ENCODE measurements at regions not wholly inside any gene's neighbourhood (a gene's known extent, or its start where the extent isn't known, plus 50 kb on each side); places are given as distances from the start of the nearest gene placed in this dataset.

GRCh38 chr7:81170291-81170690, 251.4 kb upstream of the SEMA3C start:
- TF ChIP-seq GTF2I (CRISPR knock-in tag; conservative IDR thresholded peaks at IDR 0.05) (no peak), USF2 (CRISPR knock-in tag; IDR thresholded peaks at IDR 0.05) (no peak), CTCF (IDR thresholded peaks at IDR 0.05) (no peak), PREB (CRISPR knock-in tag; IDR thresholded peaks at IDR 0.05; ENCODE audit: borderline replicate concordance) (no peak), SMAD3 (CRISPR knock-in tag; IDR thresholded peaks at IDR 0.05; ENCODE audit: borderline replicate concordance) (no peak), FOXP1 (CRISPR knock-in tag; IDR thresholded peaks at IDR 0.05; ENCODE audit: borderline replicate concordance) (no peak), RELA (CRISPR knock-in tag; IDR thresholded peaks at IDR 0.05; ENCODE audit: borderline replicate concordance) (no peak), SP1 (CRISPR knock-in tag; conservative IDR thresholded peaks at IDR 0.05) (no peak), ZSCAN18 (CRISPR knock-in tag; IDR thresholded peaks at IDR 0.05) (no peak)
- TF ChIP-seq, protein P1, sequence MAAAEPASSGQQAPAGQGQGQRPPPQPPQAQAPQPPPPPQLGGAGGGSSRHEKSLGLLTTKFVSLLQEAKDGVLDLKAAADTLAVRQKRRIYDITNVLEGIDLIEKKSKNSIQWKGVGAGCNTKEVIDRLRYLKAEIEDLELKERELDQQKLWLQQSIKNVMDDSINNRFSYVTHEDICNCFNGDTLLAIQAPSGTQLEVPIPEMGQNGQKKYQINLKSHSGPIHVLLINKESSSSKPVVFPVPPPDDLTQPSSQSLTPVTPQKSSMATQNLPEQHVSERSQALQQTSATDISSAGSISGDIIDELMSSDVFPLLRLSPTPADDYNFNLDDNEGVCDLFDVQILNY (CRISPR knock-in tag; IDR thresholded peaks at IDR 0.05), result no peak
- TF ChIP-seq, protein P2, sequence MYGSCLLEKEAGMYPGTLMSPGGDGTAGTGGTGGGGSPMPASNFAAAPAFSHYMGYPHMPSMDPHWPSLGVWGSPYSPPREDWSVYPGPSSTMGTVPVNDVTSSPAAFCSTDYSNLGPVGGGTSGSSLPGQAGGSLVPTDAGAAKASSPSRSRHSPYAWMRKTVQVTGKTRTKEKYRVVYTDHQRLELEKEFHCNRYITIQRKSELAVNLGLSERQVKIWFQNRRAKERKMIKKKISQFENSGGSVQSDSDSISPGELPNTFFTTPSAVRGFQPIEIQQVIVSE (CRISPR knock-in tag; IDR thresholded peaks at IDR 0.05; ENCODE audit: borderline replicate concordance), result no peak
- ChIA-PET POLR2A (no interaction called here), CTCF (no interaction called here)
- Mint-ChIP-seq H3K27ac (no peak overlapping the region), H3K9me3 (peaks cover 3% of the 10 kb centered on the region), H3K4me1 (peaks cover 12% of the 10 kb centered on the region), H3K4me3 (no peak overlapping the region), H3K27me3 (ENCODE audit: low read depth) (no peaks in the 10 kb centered on the region), H3K36me3 (no peaks in the 10 kb centered on the region)
- ATAC-seq (no peak), DNase-seq (ENCODE audit: low spot score) (no peak)

- Mint-ChIP-seq H3K4me3 (no peak overlapping the region), H3K27me3 (ENCODE audit: low read depth) (no peaks in the 10 kb centered on the region), H3K9me3 (peaks cover 3% of the 10 kb centered on the region), H3K4me1 (no peaks in the 10 kb centered on the region), H3K36me3 (no peaks in the 10 kb centered on the region), H3K27ac (no peak overlapping the region)
- ATAC-seq, result no peak
- ChIA-PET POLR2A (no interaction called here), CTCF (no interaction called here)
- DNase-seq (ENCODE audit: low spot score), result no peak
- TF ChIP-seq FOXJ3 (CRISPR knock-in tag; IDR thresholded peaks at IDR 0.05; ENCODE audit: borderline replicate concordance) (no peak), SOX15 (CRISPR knock-in tag; IDR thresholded peaks at IDR 0.05) (no peak), STAT6 (CRISPR knock-in tag; conservative IDR thresholded peaks at IDR 0.05; ENCODE audit: low read depth) (no peak), IRF2 (CRISPR knock-in tag; IDR thresholded peaks at IDR 0.05; ENCODE audit: borderline replicate concordance, low read depth) (no peak), ZSCAN18 (CRISPR knock-in tag; IDR thresholded peaks at IDR 0.05) (no peak), AFF4 (CRISPR knock-in tag; IDR thresholded peaks at IDR 0.05; ENCODE audit: borderline replicate concordance) (no peak), JAZF1 (CRISPR knock-in tag; IDR thresholded peaks at IDR 0.05) (no peak), TEAD1 (CRISPR knock-in tag; IDR thresholded peaks at IDR 0.05) (no peak), SMAD4 (CRISPR knock-in tag; IDR thresholded peaks at IDR 0.05) (no peak), SP1 (CRISPR knock-in tag; conservative IDR thresholded peaks at IDR 0.05) (no peak), ESRRA (CRISPR knock-in tag; IDR thresholded peaks at IDR 0.05; ENCODE audit: borderline replicate concordance) (no peak)
These were observed 249.1 kb upstream of the SEMA3C start for GRCh38 chr7:81167934-81168333.
